Breast epithelium (tissue), 3 donors: ENCODE measurements at regions not wholly inside any gene's neighbourhood (a gene's known extent, or its start where the extent isn't known, plus 50 kb on each side); places are given as distances from the start of the nearest gene placed in this dataset.

ENCODE experiments used
- CTCF ChIP-seq, 3 donors: fragments of 450-650 bp; IDR thresholded peaks; one replicate each; pipeline ENCODE4 v1.5.1; 2016 to 2017; ENCODE audit warnings: antibody characterized with exemption in 3 of 3, mild to moderate bottlenecking in 3 of 3, moderate library complexity in 3 of 3
- POLR2AphosphoS5 ChIP-seq, 3 donors: sonication (generic); formaldehyde crosslinking; IDR thresholded peaks; one replicate each; pipeline ENCODE4 v1.6.1; 2017; ENCODE audit warnings: antibody characterized with exemption in 3 of 3

- no peak for TF ChIP-seq CTCF (IDR thresholded peaks at IDR 0.05)
- peak in 2 of 3 donors; percentile 5 to 31 for TF ChIP-seq POLR2AphosphoS5 (IDR thresholded peaks at IDR 0.05)
Measured at GRCh38 chr6:6723921-6724538, 135.5 kb downstream of the LY86 start.
